ENCODE measurements at regions not wholly inside any gene's neighbourhood (a gene's known extent, or its start where the extent isn't known, plus 50 kb on each side); places are given as distances from the start of the nearest gene placed in this dataset.

DNA sequence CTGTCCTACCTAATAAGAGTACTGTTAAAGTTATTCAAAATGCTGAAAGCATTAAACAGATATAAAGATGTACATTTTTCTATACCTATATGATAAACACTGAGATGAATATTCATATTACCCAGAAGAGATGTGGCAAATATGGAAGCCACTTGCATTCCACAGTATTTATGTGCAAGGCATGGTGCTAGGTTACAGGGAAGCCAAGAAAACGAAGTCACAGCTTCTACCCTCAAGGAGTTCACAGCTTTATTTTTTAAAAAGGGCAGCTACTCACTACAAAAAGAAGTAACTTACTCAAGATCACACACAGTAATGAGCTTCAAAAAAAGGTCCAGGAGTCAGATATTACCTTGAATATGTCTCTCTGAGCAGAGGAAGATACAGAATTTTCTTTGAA is 484.6 kb downstream of the ZNF608 start:
- TF ChIP-seq, protein P1, sequence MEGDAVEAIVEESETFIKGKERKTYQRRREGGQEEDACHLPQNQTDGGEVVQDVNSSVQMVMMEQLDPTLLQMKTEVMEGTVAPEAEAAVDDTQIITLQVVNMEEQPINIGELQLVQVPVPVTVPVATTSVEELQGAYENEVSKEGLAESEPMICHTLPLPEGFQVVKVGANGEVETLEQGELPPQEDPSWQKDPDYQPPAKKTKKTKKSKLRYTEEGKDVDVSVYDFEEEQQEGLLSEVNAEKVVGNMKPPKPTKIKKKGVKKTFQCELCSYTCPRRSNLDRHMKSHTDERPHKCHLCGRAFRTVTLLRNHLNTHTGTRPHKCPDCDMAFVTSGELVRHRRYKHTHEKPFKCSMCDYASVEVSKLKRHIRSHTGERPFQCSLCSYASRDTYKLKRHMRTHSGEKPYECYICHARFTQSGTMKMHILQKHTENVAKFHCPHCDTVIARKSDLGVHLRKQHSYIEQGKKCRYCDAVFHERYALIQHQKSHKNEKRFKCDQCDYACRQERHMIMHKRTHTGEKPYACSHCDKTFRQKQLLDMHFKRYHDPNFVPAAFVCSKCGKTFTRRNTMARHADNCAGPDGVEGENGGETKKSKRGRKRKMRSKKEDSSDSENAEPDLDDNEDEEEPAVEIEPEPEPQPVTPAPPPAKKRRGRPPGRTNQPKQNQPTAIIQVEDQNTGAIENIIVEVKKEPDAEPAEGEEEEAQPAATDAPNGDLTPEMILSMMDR (IDR thresholded peaks at IDR 0.05): no peak
- TF ChIP-seq POLR2A (IDR thresholded peaks at IDR 0.05) (no peak), EP300 (IDR thresholded peaks at IDR 0.05) (no peak)
